G401 (cell line): ENCODE measurements at regions not wholly inside any gene's neighbourhood (a gene's known extent, or its start where the extent isn't known, plus 50 kb on each side); places are given as distances from the start of the nearest gene placed in this dataset.

Source experiments
- DNase-seq: peaks from one replicate; pipeline ENCODE4 v3.0.0-alpha.2; 2015; ENCODE audit warnings: low spot score
- in situ Hi-C: cut with HindIII; loops from 2 replicates; pipeline ENCODE4 v1.10.0; 2016; ENCODE audit warnings: low sequenced_read_pairs, mixed read lengths

- in situ Hi-C loops = no loop called here
- DNase-seq = no peak
These were observed 1651.8 kb downstream of the MAT2B start for GRCh38 chr5:165157219-165157618.

GRCh38 chr5:165161204-165161603 lies 1655.8 kb downstream of the MAT2B start:
- no peak for DNase-seq
- in situ Hi-C loops = no loop called here

GRCh38 chr5:165163861-165164260 lies 1658.4 kb downstream of the MAT2B start:
- in situ Hi-C loops = no loop called here
- no peak for DNase-seq

- in situ Hi-C loops = no loop called here
- DNase-seq = no peak
These were observed 1668.2 kb downstream of the MAT2B start for GRCh38 chr5:165173651-165174050.

- no peak for DNase-seq
- in situ Hi-C loops = no loop called here
These were observed 1669.6 kb downstream of the MAT2B start for GRCh38 chr5:165175041-165175440.

- DNase-seq = no peak
- in situ Hi-C loops = no loop called here
These were observed 1678.8 kb downstream of the MAT2B start for GRCh38 chr5:165184183-165184582.

- no peak for DNase-seq
- in situ Hi-C loops = no loop called here
These were observed 1680.3 kb downstream of the MAT2B start for GRCh38 chr5:165185716-165186115.

GRCh38 chr5:165187815-165188214 lies 1682.4 kb downstream of the MAT2B start:
- in situ Hi-C loops = no loop called here
- no peak for DNase-seq

- in situ Hi-C loops = no loop called here
- no peak for DNase-seq
These were observed 1683.2 kb downstream of the MAT2B start for GRCh38 chr5:165188556-165189175.

- in situ Hi-C loops = no loop called here
These were observed 1691.5 kb downstream of the MAT2B start for GRCh38 chr5:165196961-165197360.

GRCh38 chr5:165201369-165201768 lies 1696.0 kb downstream of the MAT2B start:
- no peak for DNase-seq
- in situ Hi-C loops = no loop called here

More at GRCh38 chr5:165196961-165197360, 1691.5 kb downstream of the MAT2B start:
- DNase-seq = no peak

- in situ Hi-C loops = no loop called here
- DNase-seq = no peak
These were observed 1696.5 kb downstream of the MAT2B start for GRCh38 chr5:165201771-165202518.

- in situ Hi-C loops = no loop called here
- no peak for DNase-seq
These were observed 1697.1 kb downstream of the MAT2B start for GRCh38 chr5:165202519-165202910.

- in situ Hi-C loops = no loop called here
- peak; percentile 47 for DNase-seq
These were observed 1703.8 kb downstream of the MAT2B start for GRCh38 chr5:165209101-165209727.

- no peak for DNase-seq
- in situ Hi-C loops = no loop called here
These were observed 1719.1 kb downstream of the MAT2B start for GRCh38 chr5:165224366-165225045.

- no peak for DNase-seq
- in situ Hi-C loops = no loop called here
These were observed 1722.1 kb downstream of the MAT2B start for GRCh38 chr5:165227515-165227914.

- no peak for DNase-seq
- in situ Hi-C loops = no loop called here
These were observed 1722.8 kb downstream of the MAT2B start for GRCh38 chr5:165228184-165228583.

- in situ Hi-C loops = no loop called here
- DNase-seq = no peak
These were observed 1726.5 kb downstream of the MAT2B start for GRCh38 chr5:165231821-165232508.

- in situ Hi-C loops = no loop called here
- no peak for DNase-seq
These were observed 1727.2 kb downstream of the MAT2B start for GRCh38 chr5:165232509-165233028.
